ENCODE measurements at regions not wholly inside any gene's neighbourhood (a gene's known extent, or its start where the extent isn't known, plus 50 kb on each side); places are given as distances from the start of the nearest gene placed in this dataset.

DNA sequence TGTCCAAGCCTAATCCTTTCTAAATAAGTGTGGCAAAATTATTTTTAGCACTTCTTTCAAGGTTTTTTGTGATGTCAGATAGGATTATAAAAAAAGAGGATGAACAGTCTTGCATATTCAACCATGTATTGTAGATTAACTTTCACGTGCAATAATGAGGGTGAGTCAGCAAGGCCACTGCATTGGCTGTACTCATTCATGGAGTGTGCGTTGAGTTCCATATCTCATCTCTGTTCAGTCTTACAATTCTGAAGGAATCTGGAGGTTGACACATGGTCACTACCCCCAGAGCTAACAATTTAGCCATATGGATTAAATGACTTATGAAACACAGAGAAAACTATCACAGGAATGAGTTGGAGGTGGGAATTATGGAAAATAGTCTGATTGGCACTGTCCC, 810.5 kb downstream of the SLC4A3 start:
- DNase-seq: no peak
- H2AFZ ChIP-seq (ENCODE audit: low read length): no peak overlapping the region
- H3K4me3 Mint-ChIP-seq: no peak overlapping the region

More for the DNA sequence above, 810.5 kb downstream of the SLC4A3 start:
- Histone ChIP-seq H2BK15ac (ENCODE audit: low read depth, low read length) (no peak overlapping the region), H3K23me2 (ENCODE audit: insufficient read length, low read depth, low read length, poor library complexity, severe bottlenecking) (no peaks in the 10 kb centered on the region), H4K20me1 (ENCODE audit: control insufficient read depth, insufficient read depth, insufficient read length) (no peaks in the 10 kb centered on the region), H4K5ac (ENCODE audit: insufficient read length, low read depth, low read length) (no peak overlapping the region), H4K8ac (replicated peaks; ENCODE audit: insufficient read length, low read depth, low read length) (no peak overlapping the region), H3K9me3 (ENCODE audit: control insufficient read depth, low read depth, low read length) (no peaks in the 10 kb centered on the region), H3K79me1 (ENCODE audit: insufficient read depth, low read depth, low read length, poor library complexity, severe bottlenecking) (no peaks in the 10 kb centered on the region), H2BK12ac (ENCODE audit: insufficient read length, low read depth, low read length) (no peak overlapping the region), H3K27ac (ENCODE audit: insufficient read length, low read depth, low read length) (no peak overlapping the region), H2BK5ac (ENCODE audit: insufficient read length, low read length) (no peak overlapping the region), H3K4me1 (ENCODE audit: insufficient read depth, low read length) (no peaks in the 10 kb centered on the region), H3T11ph (ENCODE audit: low read length) (no peak overlapping the region), H4K91ac (ENCODE audit: insufficient read length, low read depth, low read length) (no peak overlapping the region), H3K14ac (ENCODE audit: insufficient read depth, low read length) (no peak overlapping the region), H2BK20ac (ENCODE audit: low read depth, low read length, poor library complexity, severe bottlenecking) (no peak overlapping the region), H2BK120ac (ENCODE audit: low read depth, low read length, poor library complexity, severe bottlenecking) (no peak overlapping the region), H2AK5ac (ENCODE audit: insufficient read length, low read length) (no peak overlapping the region), H3K4ac (ENCODE audit: low read depth, low read length) (no peak overlapping the region), H3K4me2 (ENCODE audit: insufficient read depth, insufficient read length, low read length) (no peak overlapping the region), H3K56ac (ENCODE audit: insufficient read length, low read depth, low read length) (no peak overlapping the region), H3K23ac (ENCODE audit: insufficient read length, low read depth, low read length) (no peak overlapping the region), H3K27me3 (ENCODE audit: insufficient read depth, low read length) (no peaks in the 10 kb centered on the region), H3K18ac (ENCODE audit: insufficient read length, low read depth, low read length) (no peak overlapping the region), H3K79me2 (ENCODE audit: insufficient read depth, low read length) (no peaks in the 10 kb centered on the region), H3K9ac (ENCODE audit: extremely low read depth, insufficient read length, low read length) (no peak overlapping the region)
- Mint-ChIP-seq H3K27me3 (ENCODE audit: low read depth) (no peaks in the 10 kb centered on the region), H3K4me1 (no peaks in the 10 kb centered on the region), H3K9me3 (peaks cover 2 to 5% of the 10 kb centered on the region in 2 experiments; a peak in 2 of 5 replicates), H3K36me3 (ENCODE audit: insufficient read depth in 1 of 3, low read depth in 3 of 3) (no peaks in the 10 kb centered on the region), H3K27ac (no peak overlapping the region)
- no CpG with 5 or more reads among the region's 2 CpGs for WGBS (ENCODE audit: extremely low coverage, insufficient read length, low lambda C conversion rate)
- TF ChIP-seq, protein P1, sequence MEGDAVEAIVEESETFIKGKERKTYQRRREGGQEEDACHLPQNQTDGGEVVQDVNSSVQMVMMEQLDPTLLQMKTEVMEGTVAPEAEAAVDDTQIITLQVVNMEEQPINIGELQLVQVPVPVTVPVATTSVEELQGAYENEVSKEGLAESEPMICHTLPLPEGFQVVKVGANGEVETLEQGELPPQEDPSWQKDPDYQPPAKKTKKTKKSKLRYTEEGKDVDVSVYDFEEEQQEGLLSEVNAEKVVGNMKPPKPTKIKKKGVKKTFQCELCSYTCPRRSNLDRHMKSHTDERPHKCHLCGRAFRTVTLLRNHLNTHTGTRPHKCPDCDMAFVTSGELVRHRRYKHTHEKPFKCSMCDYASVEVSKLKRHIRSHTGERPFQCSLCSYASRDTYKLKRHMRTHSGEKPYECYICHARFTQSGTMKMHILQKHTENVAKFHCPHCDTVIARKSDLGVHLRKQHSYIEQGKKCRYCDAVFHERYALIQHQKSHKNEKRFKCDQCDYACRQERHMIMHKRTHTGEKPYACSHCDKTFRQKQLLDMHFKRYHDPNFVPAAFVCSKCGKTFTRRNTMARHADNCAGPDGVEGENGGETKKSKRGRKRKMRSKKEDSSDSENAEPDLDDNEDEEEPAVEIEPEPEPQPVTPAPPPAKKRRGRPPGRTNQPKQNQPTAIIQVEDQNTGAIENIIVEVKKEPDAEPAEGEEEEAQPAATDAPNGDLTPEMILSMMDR (conservative IDR thresholded peaks at IDR 0.05): no peak
